DOHH2 (cell line): ENCODE measurements at regions not wholly inside any gene's neighbourhood (a gene's known extent, or its start where the extent isn't known, plus 50 kb on each side); places are given as distances from the start of the nearest gene placed in this dataset.

Experiments used
- CTCF ChIP-seq: fragments of 200-600 bp; sonication (generic); IDR thresholded peaks from one replicate; pipeline ENCODE4 v1.5.1; 2014; ENCODE audit warnings: antibody characterized with exemption, mild to moderate bottlenecking, low read depth, low read length; ENCODE audit not compliant: poor library complexity, severe bottlenecking
- EZH2phosphoT487 ChIP-seq: fragments of 200-600 bp; sonication (generic); IDR thresholded peaks from 2 replicates; pipeline ENCODE4 v1.6.1; 2017; ENCODE audit warnings: borderline replicate concordance, mild to moderate bottlenecking, antibody characterized with exemption, low read length, moderate library complexity, mixed read lengths

GRCh38 chr7:34357068-34357467 lies 300.9 kb upstream of the NPSR1 start:
- TF ChIP-seq CTCF, result no peak
- no peak for TF ChIP-seq EZH2phosphoT487
